WTC11 (cell line): ENCODE measurements at regions not wholly inside any gene's neighbourhood (a gene's known extent, or its start where the extent isn't known, plus 50 kb on each side); places are given as distances from the start of the nearest gene placed in this dataset.

Experiments used
- ATAC-seq: fragments of 200-7000 bp; cut with Tn5 transposase; 2 replicates; pipeline ENCODE4 v1.10.0; 2021; ENCODE audit warnings: mild to moderate bottlenecking, moderate library complexity
- CTCF ChIA-PET: fragments of 300-600 bp; sonication (Branson Sonifier 250); formaldehyde crosslinking; loops from one replicate; lab custom pipeline; 2021; ENCODE audit warnings: antibody characterized with exemption; lab: Charles Lee
- POLR2A ChIA-PET: fragments of 350-600 bp; sonication (Branson Sonifier 250); formaldehyde crosslinking; loops from one replicate; lab custom pipeline; 2021; ENCODE audit warnings: antibody characterized with exemption; lab: Charles Lee
- DNase-seq: peaks from one replicate; pipeline ENCODE4 v3.0.0; 2021; ENCODE audit warnings: low spot score
- H3K27ac Mint-ChIP-seq: 2 replicates; pipeline ENCODE4 v1.8.0; 2021; ENCODE audit warnings: mixed read lengths
- H3K27me3 Mint-ChIP-seq: 2 replicates; pipeline ENCODE4 v1.8.0; 2021; ENCODE audit warnings: low read depth, mild to moderate bottlenecking, moderate library complexity, mixed read lengths
- H3K36me3 Mint-ChIP-seq: 2 replicates; pipeline ENCODE4 v1.8.0; 2021; ENCODE audit warnings: mixed read lengths
- H3K4me1 Mint-ChIP-seq: 2 replicates; pipeline ENCODE4 v1.8.0; 2022; ENCODE audit warnings: mixed read lengths
- H3K4me3 Mint-ChIP-seq: 2 replicates; pipeline ENCODE4 v1.8.0; 2021; ENCODE audit warnings: mild to moderate bottlenecking, moderate library complexity, mixed read lengths
- H3K9me3 Mint-ChIP-seq: 2 replicates; pipeline ENCODE4 v1.8.0; 2021; ENCODE audit warnings: mixed read lengths
- ESRRA ChIP-seq: sonication (generic); formaldehyde crosslinking; IDR thresholded peaks from 2 replicates; pipeline ENCODE4 v1.8.1; 2022; ENCODE audit warnings: mild to moderate bottlenecking, missing genetic modification reagents, borderline replicate concordance
- GTF2I ChIP-seq: fragments of 250-450 bp; sonication (Bioruptor Pico); conservative IDR thresholded peaks from 2 replicates; pipeline ENCODE4 v1.4.0; 2021; ENCODE audit warnings: mild to moderate bottlenecking
- NR3C1 ChIP-seq: sonication (generic); formaldehyde crosslinking; conservative IDR thresholded peaks from 2 replicates; pipeline ENCODE4 v1.8.1; 2023; ENCODE audit warnings: low read depth, mild to moderate bottlenecking, missing genetic modification reagents
- OVOL2 ChIP-seq: fragments of 250-450 bp; sonication (Bioruptor Pico); IDR thresholded peaks from 2 replicates; pipeline ENCODE4 v1.9.0; 2021; ENCODE audit warnings: mild to moderate bottlenecking, borderline replicate concordance
- RORB ChIP-seq: fragments of 250-450 bp; sonication (Bioruptor Pico); IDR thresholded peaks from 2 replicates; pipeline ENCODE4 v1.9.0; 2021; ENCODE audit warnings: mild to moderate bottlenecking
- TCF7 ChIP-seq: sonication (generic); formaldehyde crosslinking; IDR thresholded peaks from 2 replicates; pipeline ENCODE4 v1.8.0; 2022; ENCODE audit warnings: mild to moderate bottlenecking, low read depth, missing genetic modification reagents, moderate library complexity
- TEAD4 ChIP-seq: sonication (generic); formaldehyde crosslinking; IDR thresholded peaks from 2 replicates; pipeline ENCODE4 v1.8.0; 2022; ENCODE audit warnings: mild to moderate bottlenecking, missing genetic modification reagents
- ZNF423 ChIP-seq: fragments of 250-450 bp; sonication (Bioruptor Pico); IDR thresholded peaks from 2 replicates; pipeline ENCODE4 v2.1.2; 2022; ENCODE audit warnings: mild to moderate bottlenecking, moderate library complexity
- TF ChIP-seq, protein P1 (sequence below): sonication (generic); formaldehyde crosslinking; IDR thresholded peaks from 2 replicates; pipeline ENCODE4 v1.8.0; 2022; ENCODE audit warnings: mild to moderate bottlenecking, missing genetic modification reagents
- TF ChIP-seq, protein P2 (sequence below): sonication (generic); formaldehyde crosslinking; IDR thresholded peaks from 2 replicates; pipeline ENCODE4 v1.8.0; 2022; ENCODE audit warnings: mild to moderate bottlenecking, missing genetic modification reagents
- TF ChIP-seq, protein P3 (sequence below): sonication (generic); formaldehyde crosslinking; IDR thresholded peaks from 2 replicates; pipeline ENCODE4 v1.8.0; 2023; ENCODE audit warnings: missing genetic modification reagents, mild to moderate bottlenecking, borderline replicate concordance
- TF ChIP-seq, protein P4 (sequence below): sonication (generic); formaldehyde crosslinking; conservative IDR thresholded peaks from 2 replicates; pipeline ENCODE4 v1.8.1; 2023; ENCODE audit warnings: mild to moderate bottlenecking, low read depth, missing genetic modification reagents, moderate library complexity
- TF ChIP-seq, protein P5 (sequence below): fragments of 200-600 bp; IDR thresholded peaks from 2 replicates; pipeline ENCODE4 v1.8.0; 2022; ENCODE audit warnings: antibody characterized with exemption
- TF ChIP-seq, protein P6 (sequence below): fragments of 250-450 bp; sonication (Bioruptor Pico); IDR thresholded peaks from 2 replicates; pipeline ENCODE4 v2.1.2; 2022; ENCODE audit warnings: mild to moderate bottlenecking, moderate library complexity

DNA sequence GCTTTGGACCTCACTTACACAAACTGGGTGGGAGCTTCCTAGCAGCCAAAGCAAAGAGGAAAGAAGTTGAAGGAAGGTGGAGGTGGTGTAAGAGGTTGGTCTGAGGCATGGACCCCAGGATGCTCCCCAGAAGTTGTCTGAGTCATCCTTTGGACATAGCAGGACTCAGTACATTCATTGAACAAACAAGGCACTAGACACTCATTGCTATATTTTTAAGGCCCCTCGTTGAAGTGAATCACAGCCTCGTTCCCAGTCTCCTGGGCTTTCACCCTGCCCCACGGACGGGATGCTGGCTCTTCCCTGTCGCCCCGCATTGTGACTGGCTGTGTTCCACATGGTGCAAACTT is 95.9 kb upstream of the FGF3 start:
- ATAC-seq: no peak
- TF ChIP-seq, protein P1, sequence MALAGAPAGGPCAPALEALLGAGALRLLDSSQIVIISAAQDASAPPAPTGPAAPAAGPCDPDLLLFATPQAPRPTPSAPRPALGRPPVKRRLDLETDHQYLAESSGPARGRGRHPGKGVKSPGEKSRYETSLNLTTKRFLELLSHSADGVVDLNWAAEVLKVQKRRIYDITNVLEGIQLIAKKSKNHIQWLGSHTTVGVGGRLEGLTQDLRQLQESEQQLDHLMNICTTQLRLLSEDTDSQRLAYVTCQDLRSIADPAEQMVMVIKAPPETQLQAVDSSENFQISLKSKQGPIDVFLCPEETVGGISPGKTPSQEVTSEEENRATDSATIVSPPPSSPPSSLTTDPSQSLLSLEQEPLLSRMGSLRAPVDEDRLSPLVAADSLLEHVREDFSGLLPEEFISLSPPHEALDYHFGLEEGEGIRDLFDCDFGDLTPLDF (CRISPR knock-in tag): no peak
- TF ChIP-seq ZNF423 (CRISPR knock-in tag) (no peak), TEAD4 (no peak), TCF7 (CRISPR knock-in tag) (no peak), ESRRA (no peak), NR3C1 (no peak), OVOL2 (CRISPR knock-in tag) (no peak), RORB (CRISPR knock-in tag) (no peak), GTF2I (CRISPR knock-in tag) (no peak)
- TF ChIP-seq, protein P2, sequence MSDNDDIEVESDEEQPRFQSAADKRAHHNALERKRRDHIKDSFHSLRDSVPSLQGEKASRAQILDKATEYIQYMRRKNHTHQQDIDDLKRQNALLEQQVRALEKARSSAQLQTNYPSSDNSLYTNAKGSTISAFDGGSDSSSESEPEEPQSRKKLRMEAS: no peak
- TF ChIP-seq, protein P3, sequence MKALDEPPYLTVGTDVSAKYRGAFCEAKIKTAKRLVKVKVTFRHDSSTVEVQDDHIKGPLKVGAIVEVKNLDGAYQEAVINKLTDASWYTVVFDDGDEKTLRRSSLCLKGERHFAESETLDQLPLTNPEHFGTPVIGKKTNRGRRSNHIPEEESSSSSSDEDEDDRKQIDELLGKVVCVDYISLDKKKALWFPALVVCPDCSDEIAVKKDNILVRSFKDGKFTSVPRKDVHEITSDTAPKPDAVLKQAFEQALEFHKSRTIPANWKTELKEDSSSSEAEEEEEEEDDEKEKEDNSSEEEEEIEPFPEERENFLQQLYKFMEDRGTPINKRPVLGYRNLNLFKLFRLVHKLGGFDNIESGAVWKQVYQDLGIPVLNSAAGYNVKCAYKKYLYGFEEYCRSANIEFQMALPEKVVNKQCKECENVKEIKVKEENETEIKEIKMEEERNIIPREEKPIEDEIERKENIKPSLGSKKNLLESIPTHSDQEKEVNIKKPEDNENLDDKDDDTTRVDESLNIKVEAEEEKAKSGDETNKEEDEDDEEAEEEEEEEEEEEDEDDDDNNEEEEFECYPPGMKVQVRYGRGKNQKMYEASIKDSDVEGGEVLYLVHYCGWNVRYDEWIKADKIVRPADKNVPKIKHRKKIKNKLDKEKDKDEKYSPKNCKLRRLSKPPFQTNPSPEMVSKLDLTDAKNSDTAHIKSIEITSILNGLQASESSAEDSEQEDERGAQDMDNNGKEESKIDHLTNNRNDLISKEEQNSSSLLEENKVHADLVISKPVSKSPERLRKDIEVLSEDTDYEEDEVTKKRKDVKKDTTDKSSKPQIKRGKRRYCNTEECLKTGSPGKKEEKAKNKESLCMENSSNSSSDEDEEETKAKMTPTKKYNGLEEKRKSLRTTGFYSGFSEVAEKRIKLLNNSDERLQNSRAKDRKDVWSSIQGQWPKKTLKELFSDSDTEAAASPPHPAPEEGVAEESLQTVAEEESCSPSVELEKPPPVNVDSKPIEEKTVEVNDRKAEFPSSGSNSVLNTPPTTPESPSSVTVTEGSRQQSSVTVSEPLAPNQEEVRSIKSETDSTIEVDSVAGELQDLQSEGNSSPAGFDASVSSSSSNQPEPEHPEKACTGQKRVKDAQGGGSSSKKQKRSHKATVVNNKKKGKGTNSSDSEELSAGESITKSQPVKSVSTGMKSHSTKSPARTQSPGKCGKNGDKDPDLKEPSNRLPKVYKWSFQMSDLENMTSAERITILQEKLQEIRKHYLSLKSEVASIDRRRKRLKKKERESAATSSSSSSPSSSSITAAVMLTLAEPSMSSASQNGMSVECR: no peak
- TF ChIP-seq, protein P4, sequence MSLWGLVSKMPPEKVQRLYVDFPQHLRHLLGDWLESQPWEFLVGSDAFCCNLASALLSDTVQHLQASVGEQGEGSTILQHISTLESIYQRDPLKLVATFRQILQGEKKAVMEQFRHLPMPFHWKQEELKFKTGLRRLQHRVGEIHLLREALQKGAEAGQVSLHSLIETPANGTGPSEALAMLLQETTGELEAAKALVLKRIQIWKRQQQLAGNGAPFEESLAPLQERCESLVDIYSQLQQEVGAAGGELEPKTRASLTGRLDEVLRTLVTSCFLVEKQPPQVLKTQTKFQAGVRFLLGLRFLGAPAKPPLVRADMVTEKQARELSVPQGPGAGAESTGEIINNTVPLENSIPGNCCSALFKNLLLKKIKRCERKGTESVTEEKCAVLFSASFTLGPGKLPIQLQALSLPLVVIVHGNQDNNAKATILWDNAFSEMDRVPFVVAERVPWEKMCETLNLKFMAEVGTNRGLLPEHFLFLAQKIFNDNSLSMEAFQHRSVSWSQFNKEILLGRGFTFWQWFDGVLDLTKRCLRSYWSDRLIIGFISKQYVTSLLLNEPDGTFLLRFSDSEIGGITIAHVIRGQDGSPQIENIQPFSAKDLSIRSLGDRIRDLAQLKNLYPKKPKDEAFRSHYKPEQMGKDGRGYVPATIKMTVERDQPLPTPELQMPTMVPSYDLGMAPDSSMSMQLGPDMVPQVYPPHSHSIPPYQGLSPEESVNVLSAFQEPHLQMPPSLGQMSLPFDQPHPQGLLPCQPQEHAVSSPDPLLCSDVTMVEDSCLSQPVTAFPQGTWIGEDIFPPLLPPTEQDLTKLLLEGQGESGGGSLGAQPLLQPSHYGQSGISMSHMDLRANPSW (CRISPR knock-in tag): no peak
- TF ChIP-seq, protein P5, sequence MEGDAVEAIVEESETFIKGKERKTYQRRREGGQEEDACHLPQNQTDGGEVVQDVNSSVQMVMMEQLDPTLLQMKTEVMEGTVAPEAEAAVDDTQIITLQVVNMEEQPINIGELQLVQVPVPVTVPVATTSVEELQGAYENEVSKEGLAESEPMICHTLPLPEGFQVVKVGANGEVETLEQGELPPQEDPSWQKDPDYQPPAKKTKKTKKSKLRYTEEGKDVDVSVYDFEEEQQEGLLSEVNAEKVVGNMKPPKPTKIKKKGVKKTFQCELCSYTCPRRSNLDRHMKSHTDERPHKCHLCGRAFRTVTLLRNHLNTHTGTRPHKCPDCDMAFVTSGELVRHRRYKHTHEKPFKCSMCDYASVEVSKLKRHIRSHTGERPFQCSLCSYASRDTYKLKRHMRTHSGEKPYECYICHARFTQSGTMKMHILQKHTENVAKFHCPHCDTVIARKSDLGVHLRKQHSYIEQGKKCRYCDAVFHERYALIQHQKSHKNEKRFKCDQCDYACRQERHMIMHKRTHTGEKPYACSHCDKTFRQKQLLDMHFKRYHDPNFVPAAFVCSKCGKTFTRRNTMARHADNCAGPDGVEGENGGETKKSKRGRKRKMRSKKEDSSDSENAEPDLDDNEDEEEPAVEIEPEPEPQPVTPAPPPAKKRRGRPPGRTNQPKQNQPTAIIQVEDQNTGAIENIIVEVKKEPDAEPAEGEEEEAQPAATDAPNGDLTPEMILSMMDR: no peak
- TF ChIP-seq, protein P6, sequence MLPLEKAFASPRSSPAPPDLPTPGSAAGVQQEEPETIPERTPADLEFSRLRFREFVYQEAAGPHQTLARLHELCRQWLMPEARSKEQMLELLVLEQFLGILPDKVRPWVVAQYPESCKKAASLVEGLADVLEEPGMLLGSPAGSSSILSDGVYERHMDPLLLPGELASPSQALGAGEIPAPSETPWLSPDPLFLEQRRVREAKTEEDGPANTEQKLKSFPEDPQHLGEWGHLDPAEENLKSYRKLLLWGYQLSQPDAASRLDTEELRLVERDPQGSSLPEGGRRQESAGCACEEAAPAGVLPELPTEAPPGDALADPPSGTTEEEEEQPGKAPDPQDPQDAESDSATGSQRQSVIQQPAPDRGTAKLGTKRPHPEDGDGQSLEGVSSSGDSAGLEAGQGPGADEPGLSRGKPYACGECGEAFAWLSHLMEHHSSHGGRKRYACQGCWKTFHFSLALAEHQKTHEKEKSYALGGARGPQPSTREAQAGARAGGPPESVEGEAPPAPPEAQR (CRISPR knock-in tag): no peak
- TF ChIP-seq, all 79 proteins: peak for 0
- DNase-seq: no peak
- H3K27ac Mint-ChIP-seq: no peak overlapping the region
- H3K4me3 Mint-ChIP-seq: no peak overlapping the region
- CTCF ChIA-PET: interaction anchor here (0.6 to 12.0 kb wide), 50 partner anchors 9 to 311 kb away, joined by 3 to 74 read pairs (median 4); partner anchors contain the start of genes ANO1 and FADD
- no peaks in the 10 kb centered on the region for H3K9me3 Mint-ChIP-seq
- H3K4me1 Mint-ChIP-seq: 0 out of 2 replicates have a peak, but pooled peaks cover 3% of the 10 kb centered on the region
- H3K36me3 Mint-ChIP-seq: no peaks in the 10 kb centered on the region
- POLR2A ChIA-PET: no interaction called here
- H3K27me3 Mint-ChIP-seq: peaks cover 32% of the 10 kb centered on the region
